SK-N-SH (cell line): ENCODE measurements at regions not wholly inside any gene's neighbourhood (a gene's known extent, or its start where the extent isn't known, plus 50 kb on each side); places are given as distances from the start of the nearest gene placed in this dataset.

Source experiments
- CTCF ChIA-PET: fragments of 300-600, 350-600 bp; formaldehyde crosslinking; extraction: SDS; loops from one replicate; lab custom pipeline; 2021; lab: Yijun Ruan, JAX
- POLR2A ChIA-PET: fragments of 350-600 bp; sonication (Branson Sonifier 250); formaldehyde crosslinking; extraction: SDS; loops from one replicate; lab custom pipeline; 2020; ENCODE audit warnings: antibody characterized with exemption, inconsistent platforms; lab: Yijun Ruan, JAX
- DNase-seq: peaks from one replicate; pipeline ENCODE4 v3.0.0; 2012
- H2AFZ ChIP-seq: fragments of 200-600 bp; sonication (generic); 2 replicates; pipeline ENCODE4 v1.8.1; 2016; ENCODE audit warnings: antibody characterized with exemption, mild to moderate bottlenecking, low read depth
- H3F3A ChIP-seq: fragments of 200-600 bp; sonication (generic); replicated peaks from 2 replicates; pipeline ENCODE3; 2016; ENCODE audit warnings: antibody characterized with exemption, mild to moderate bottlenecking; ENCODE audit not compliant: insufficient read depth
- H3K27ac ChIP-seq, 2 experiments: fragments of 200-500 bp in 1 of 2; fragments of 200-600 bp in 1 of 2; sonication (Bioruptor generic) in 1 of 2; sonication (generic), shearing (Covaris generic) in 1 of 2; 2 replicates each; pipeline versions ENCODE4 v1.5.1 to v1.6.1; 2014 to 2016; ENCODE audit warnings: low read depth in 2 of 2, inconsistent platforms in 1 of 2, low read length in 1 of 2, mild to moderate bottlenecking in 1 of 2, mixed read lengths in 1 of 2
- H3K27me3 ChIP-seq: fragments of 200-600 bp; sonication (generic), shearing (Covaris generic); 2 replicates; pipeline ENCODE4 v1.6.1; 2016; ENCODE audit warnings: mixed run types; ENCODE audit not compliant: insufficient read depth
- H3K36me3 ChIP-seq, 2 experiments: fragments of 200-500 bp in 1 of 2; fragments of 200-600 bp in 1 of 2; sonication (Bioruptor generic) in 1 of 2; sonication (generic) in 1 of 2; replicated peaks in 1 of 2; 2 replicates each; pipeline versions ENCODE3 to v1.5.1; 2014 to 2016; ENCODE audit warnings: low read length in 1 of 2, mild to moderate bottlenecking in 1 of 2; ENCODE audit not compliant: insufficient read depth in 2 of 2, control insufficient read depth in 1 of 2
- H3K4me1 ChIP-seq, 2 experiments: fragments of 200-500 bp in 1 of 2; fragments of 200-600 bp in 1 of 2; sonication (Bioruptor generic) in 1 of 2; sonication (generic), shearing (Covaris generic) in 1 of 2; 2 replicates each; pipeline versions ENCODE4 v1.5.1 to v1.6.1; 2014 to 2016; ENCODE audit warnings: low read depth in 1 of 2, low read length in 1 of 2, mixed run types in 1 of 2; ENCODE audit not compliant: insufficient read depth in 2 of 2, control insufficient read depth in 1 of 2
- H3K4me2 ChIP-seq: fragments of 200-600 bp; sonication (generic), shearing (Covaris generic); 2 replicates; pipeline ENCODE4 v1.6.1; 2017; ENCODE audit warnings: mixed run types
- H3K4me3 ChIP-seq, 2 experiments: fragments of 200-500 bp in 1 of 2; fragments of 200-600 bp in 1 of 2; sonication (Bioruptor generic) in 1 of 2; sonication (generic), shearing (Covaris generic) in 1 of 2; 2 replicates each; pipeline versions ENCODE4 v1.5.1 to v1.8.1; 2014 to 2016; ENCODE audit warnings: low read depth in 2 of 2, inconsistent platforms in 1 of 2, low read length in 1 of 2, mild to moderate bottlenecking in 1 of 2, mixed read lengths in 1 of 2, moderate library complexity in 1 of 2
- H3K79me2 ChIP-seq: fragments of 200-600 bp; sonication (generic); 2 replicates; pipeline ENCODE4 v1.8.1; 2017; ENCODE audit warnings: mild to moderate bottlenecking; ENCODE audit not compliant: insufficient read depth
- H3K9ac ChIP-seq: fragments of 200-600 bp; sonication (generic); 2 replicates; pipeline ENCODE4 v1.6.1; 2017; ENCODE audit warnings: mixed run types
- H3K9me2 ChIP-seq: fragments of 200-600 bp; sonication (generic); 2 replicates; pipeline ENCODE4 v1.6.1; 2017; ENCODE audit warnings: mixed run types
- H3K9me3 ChIP-seq: fragments of 200-600 bp; sonication (generic); 2 replicates; pipeline ENCODE4 v1.6.1; 2017; ENCODE audit warnings: mixed run types, mild to moderate bottlenecking, moderate library complexity
- H4K20me1 ChIP-seq: fragments of 200-600 bp; sonication (generic); 2 replicates; pipeline ENCODE4 v1.6.1; 2017; ENCODE audit warnings: mild to moderate bottlenecking, mixed run types; ENCODE audit not compliant: insufficient read depth
- EP300 ChIP-seq, 2 experiments: IDR thresholded peaks; 2 replicates each; pipeline versions ENCODE4 v1.4.0 to v1.6.1; 2012; ENCODE audit warnings: borderline replicate concordance in 1 of 2, low read depth in 1 of 2, low read length in 1 of 2
- EZH2phosphoT487 ChIP-seq: fragments of 200-600 bp; sonication (generic); IDR thresholded peaks from 2 replicates; pipeline ENCODE4 v1.6.1; 2017; ENCODE audit warnings: low read depth, mixed run types, mild to moderate bottlenecking, antibody characterized with exemption, moderate library complexity, borderline replicate concordance
- FOXJ3 ChIP-seq: sonication (generic); formaldehyde crosslinking; IDR thresholded peaks from 2 replicates; pipeline ENCODE4 v1.5.1; 2020; ENCODE audit warnings: mild to moderate bottlenecking, missing genetic modification reagents
- MXI1 ChIP-seq: IDR thresholded peaks from 2 replicates; pipeline ENCODE4 v1.6.1; 2012; ENCODE audit warnings: mild to moderate bottlenecking, low read depth, low read length, improper control_type of control experiment
- NFIC ChIP-seq: IDR thresholded peaks from 2 replicates; pipeline ENCODE4 v1.4.0; 2012; ENCODE audit warnings: borderline replicate concordance
- POLR2AphosphoS5 ChIP-seq: IDR thresholded peaks from 2 replicates; pipeline ENCODE4 v1.6.1; 2012; ENCODE audit warnings: low read depth, low read length
- RCOR1 ChIP-seq: fragments of 150-350 bp; IDR thresholded peaks from 2 replicates; pipeline ENCODE4 v1.6.1; 2017; ENCODE audit warnings: antibody characterized with exemption, low read length
- RFX5 ChIP-seq: IDR thresholded peaks from 2 replicates; pipeline ENCODE4 v1.6.1; 2012; ENCODE audit warnings: mild to moderate bottlenecking, improper control_type of control experiment, low read length
- SIN3A ChIP-seq: IDR thresholded peaks from 2 replicates; pipeline ENCODE4 v1.6.1; 2012; ENCODE audit warnings: low read depth, mild to moderate bottlenecking, low read length, moderate library complexity, borderline replicate concordance
- TCF12 ChIP-seq: IDR thresholded peaks from 2 replicates; pipeline ENCODE4 v1.4.0; 2012
- TEAD4 ChIP-seq: IDR thresholded peaks from 2 replicates; pipeline ENCODE4 v1.4.0; 2012; ENCODE audit warnings: mild to moderate bottlenecking, borderline replicate concordance; ENCODE audit not compliant: insufficient read depth
- YY1 ChIP-seq: IDR thresholded peaks from 2 replicates; pipeline ENCODE4 v1.4.0; 2012; ENCODE audit warnings: low read depth, mild to moderate bottlenecking
- WGBS: methylation state at CpG from one replicate; pipeline ENCODE4 v1.1.6; 2017; ENCODE audit warnings: low lambda C conversion rate; 5-methylcytosine and 5-hydroxymethylcytosine counted together
- TF ChIP-seq, protein P1 (sequence below): IDR thresholded peaks from 2 replicates; pipeline ENCODE4 v1.6.1; 2012; ENCODE audit warnings: mild to moderate bottlenecking, low read depth, low read length, moderate library complexity
- TF ChIP-seq, protein P2 (sequence below): IDR thresholded peaks from 2 replicates; pipeline ENCODE4 v1.4.0; 2012; ENCODE audit warnings: low read depth, borderline replicate concordance
- TF ChIP-seq, protein P3 (sequence below): IDR thresholded peaks from 2 replicates; pipeline ENCODE4 v1.4.0; 2012; ENCODE audit warnings: low read depth, borderline replicate concordance
- TF ChIP-seq, protein P4 (sequence below): fragments of 150-350 bp; IDR thresholded peaks from 2 replicates; pipeline ENCODE4 v1.6.1; 2016; ENCODE audit warnings: mild to moderate bottlenecking, low read depth, low read length
- TF ChIP-seq, protein P5 (sequence below): fragments of 200-600 bp; sonication (generic); IDR thresholded peaks from 2 replicates; pipeline ENCODE4 v1.6.1; 2017; ENCODE audit warnings: antibody characterized with exemption, mild to moderate bottlenecking, moderate library complexity
- TF ChIP-seq, protein P6 (sequence below): IDR thresholded peaks from 2 replicates; pipeline ENCODE4; 2012

DNA sequence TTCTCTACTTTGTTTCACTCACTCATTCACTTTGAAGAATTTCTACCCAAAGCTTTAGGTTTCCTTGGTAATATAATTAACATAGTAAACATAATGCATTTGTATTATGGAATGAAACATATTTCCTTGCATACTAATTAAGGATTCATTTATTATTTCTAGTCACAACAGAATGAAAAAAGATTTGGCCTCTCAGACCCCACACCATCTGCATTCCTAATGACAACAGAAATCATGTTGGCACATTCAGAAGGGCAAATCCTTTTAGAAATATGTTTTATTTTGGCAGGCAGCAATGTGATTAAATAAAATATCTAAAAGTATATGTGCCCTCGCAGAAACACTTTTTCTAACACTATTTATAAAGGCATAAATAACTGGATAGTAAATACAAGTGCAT lies 163.4 kb downstream of the HTR1B start:
- DNase-seq: no peak
- no peaks in the 10 kb centered on the region for H4K20me1 ChIP-seq
- no peak overlapping the region for H3K9ac ChIP-seq
- H3K4me1 ChIP-seq: no peaks in the 10 kb centered on the region
- TF ChIP-seq MXI1 (no peak), FOXJ3 (no peak), TCF12 (no peak), EZH2phosphoT487 (no peak)
- TF ChIP-seq, protein P1, sequence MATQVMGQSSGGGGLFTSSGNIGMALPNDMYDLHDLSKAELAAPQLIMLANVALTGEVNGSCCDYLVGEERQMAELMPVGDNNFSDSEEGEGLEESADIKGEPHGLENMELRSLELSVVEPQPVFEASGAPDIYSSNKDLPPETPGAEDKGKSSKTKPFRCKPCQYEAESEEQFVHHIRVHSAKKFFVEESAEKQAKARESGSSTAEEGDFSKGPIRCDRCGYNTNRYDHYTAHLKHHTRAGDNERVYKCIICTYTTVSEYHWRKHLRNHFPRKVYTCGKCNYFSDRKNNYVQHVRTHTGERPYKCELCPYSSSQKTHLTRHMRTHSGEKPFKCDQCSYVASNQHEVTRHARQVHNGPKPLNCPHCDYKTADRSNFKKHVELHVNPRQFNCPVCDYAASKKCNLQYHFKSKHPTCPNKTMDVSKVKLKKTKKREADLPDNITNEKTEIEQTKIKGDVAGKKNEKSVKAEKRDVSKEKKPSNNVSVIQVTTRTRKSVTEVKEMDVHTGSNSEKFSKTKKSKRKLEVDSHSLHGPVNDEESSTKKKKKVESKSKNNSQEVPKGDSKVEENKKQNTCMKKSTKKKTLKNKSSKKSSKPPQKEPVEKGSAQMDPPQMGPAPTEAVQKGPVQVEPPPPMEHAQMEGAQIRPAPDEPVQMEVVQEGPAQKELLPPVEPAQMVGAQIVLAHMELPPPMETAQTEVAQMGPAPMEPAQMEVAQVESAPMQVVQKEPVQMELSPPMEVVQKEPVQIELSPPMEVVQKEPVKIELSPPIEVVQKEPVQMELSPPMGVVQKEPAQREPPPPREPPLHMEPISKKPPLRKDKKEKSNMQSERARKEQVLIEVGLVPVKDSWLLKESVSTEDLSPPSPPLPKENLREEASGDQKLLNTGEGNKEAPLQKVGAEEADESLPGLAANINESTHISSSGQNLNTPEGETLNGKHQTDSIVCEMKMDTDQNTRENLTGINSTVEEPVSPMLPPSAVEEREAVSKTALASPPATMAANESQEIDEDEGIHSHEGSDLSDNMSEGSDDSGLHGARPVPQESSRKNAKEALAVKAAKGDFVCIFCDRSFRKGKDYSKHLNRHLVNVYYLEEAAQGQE: no peak
- TF ChIP-seq, protein P2, sequence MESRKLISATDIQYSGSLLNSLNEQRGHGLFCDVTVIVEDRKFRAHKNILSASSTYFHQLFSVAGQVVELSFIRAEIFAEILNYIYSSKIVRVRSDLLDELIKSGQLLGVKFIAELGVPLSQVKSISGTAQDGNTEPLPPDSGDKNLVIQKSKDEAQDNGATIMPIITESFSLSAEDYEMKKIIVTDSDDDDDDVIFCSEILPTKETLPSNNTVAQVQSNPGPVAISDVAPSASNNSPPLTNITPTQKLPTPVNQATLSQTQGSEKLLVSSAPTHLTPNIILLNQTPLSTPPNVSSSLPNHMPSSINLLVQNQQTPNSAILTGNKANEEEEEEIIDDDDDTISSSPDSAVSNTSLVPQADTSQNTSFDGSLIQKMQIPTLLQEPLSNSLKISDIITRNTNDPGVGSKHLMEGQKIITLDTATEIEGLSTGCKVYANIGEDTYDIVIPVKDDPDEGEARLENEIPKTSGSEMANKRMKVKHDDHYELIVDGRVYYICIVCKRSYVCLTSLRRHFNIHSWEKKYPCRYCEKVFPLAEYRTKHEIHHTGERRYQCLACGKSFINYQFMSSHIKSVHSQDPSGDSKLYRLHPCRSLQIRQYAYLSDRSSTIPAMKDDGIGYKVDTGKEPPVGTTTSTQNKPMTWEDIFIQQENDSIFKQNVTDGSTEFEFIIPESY: no peak
- no peaks in the 10 kb centered on the region for H3K9me2 ChIP-seq
- H2AFZ ChIP-seq: no peak overlapping the region
- H3K4me2 ChIP-seq: no peak overlapping the region
- no peaks in the 10 kb centered on the region for H3K79me2 ChIP-seq
- 25% methylated on average over 1 of the region's 1 CpG for WGBS
- ChIA-PET POLR2A (no interaction called here), CTCF (no interaction called here)
- H3K27ac ChIP-seq: no peak overlapping the region
- H3K9me3 ChIP-seq: 0 out of 2 replicates have a peak, but pooled peaks cover 2% of the 10 kb centered on the region
- H3K36me3 ChIP-seq: no peaks in the 10 kb centered on the region
- no peaks in the 10 kb centered on the region for H3F3A ChIP-seq
- H3K4me3 ChIP-seq: no peak overlapping the region
- no peaks in the 10 kb centered on the region for H3K27me3 ChIP-seq

DNA sequence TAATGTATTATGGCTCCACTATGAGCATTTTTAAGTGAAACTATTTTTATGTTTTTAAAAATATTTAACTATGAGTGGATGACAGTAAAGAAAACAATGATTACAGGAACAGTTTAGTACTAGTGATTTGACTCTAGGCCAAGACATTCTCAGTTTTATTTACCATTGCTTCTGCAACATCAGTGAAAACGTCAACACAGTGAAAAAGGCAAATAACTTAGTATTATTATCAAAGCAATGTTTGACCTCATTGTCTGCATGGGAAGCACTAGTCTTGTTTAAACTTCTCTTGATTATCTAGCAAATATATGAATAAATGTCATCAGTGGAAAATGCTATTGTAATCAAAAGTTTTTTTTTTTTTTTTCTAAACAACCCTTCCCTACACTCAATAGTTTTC lies 165.0 kb downstream of the HTR1B start:
- no peaks in the 10 kb centered on the region for H3K4me1 ChIP-seq
- H3K4me2 ChIP-seq: no peak overlapping the region
- H3F3A ChIP-seq: peaks cover 8% of the 10 kb centered on the region
- DNase-seq: no peak
- H3K9me2 ChIP-seq: no peaks in the 10 kb centered on the region
- H3K27ac ChIP-seq: no peak overlapping the region
- H3K9me3 ChIP-seq: no peaks in the 10 kb centered on the region
- WGBS: 31% methylated on average over 1 of the region's 1 CpG
- no peaks in the 10 kb centered on the region for H3K79me2 ChIP-seq
- no peaks in the 10 kb centered on the region for H3K36me3 ChIP-seq
- no peak overlapping the region for H2AFZ ChIP-seq
- no peaks in the 10 kb centered on the region for H4K20me1 ChIP-seq
- ChIA-PET CTCF (no interaction called here), POLR2A (no interaction called here)
- H3K4me3 ChIP-seq: no peak overlapping the region
- no peaks in the 10 kb centered on the region for H3K27me3 ChIP-seq
- no peak overlapping the region for H3K9ac ChIP-seq
- TF ChIP-seq, protein P3, sequence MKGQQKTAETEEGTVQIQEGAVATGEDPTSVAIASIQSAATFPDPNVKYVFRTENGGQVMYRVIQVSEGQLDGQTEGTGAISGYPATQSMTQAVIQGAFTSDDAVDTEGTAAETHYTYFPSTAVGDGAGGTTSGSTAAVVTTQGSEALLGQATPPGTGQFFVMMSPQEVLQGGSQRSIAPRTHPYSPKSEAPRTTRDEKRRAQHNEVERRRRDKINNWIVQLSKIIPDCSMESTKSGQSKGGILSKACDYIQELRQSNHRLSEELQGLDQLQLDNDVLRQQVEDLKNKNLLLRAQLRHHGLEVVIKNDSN: no peak
- TF ChIP-seq POLR2AphosphoS5 (no peak), YY1 (no peak), EZH2phosphoT487 (no peak), RCOR1 (no peak), NFIC (no peak), TEAD4 (no peak), SIN3A (no peak), RFX5 (no peak), EP300 (IDR thresholded peaks at IDR 0.05; ENCODE audit: borderline replicate concordance in 1 of 2, low read depth in 1 of 2, low read length in 1 of 2) (no peak)
- TF ChIP-seq, protein P4, sequence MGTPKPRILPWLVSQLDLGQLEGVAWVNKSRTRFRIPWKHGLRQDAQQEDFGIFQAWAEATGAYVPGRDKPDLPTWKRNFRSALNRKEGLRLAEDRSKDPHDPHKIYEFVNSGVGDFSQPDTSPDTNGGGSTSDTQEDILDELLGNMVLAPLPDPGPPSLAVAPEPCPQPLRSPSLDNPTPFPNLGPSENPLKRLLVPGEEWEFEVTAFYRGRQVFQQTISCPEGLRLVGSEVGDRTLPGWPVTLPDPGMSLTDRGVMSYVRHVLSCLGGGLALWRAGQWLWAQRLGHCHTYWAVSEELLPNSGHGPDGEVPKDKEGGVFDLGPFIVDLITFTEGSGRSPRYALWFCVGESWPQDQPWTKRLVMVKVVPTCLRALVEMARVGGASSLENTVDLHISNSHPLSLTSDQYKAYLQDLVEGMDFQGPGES: no peak
- TF ChIP-seq, protein P5, sequence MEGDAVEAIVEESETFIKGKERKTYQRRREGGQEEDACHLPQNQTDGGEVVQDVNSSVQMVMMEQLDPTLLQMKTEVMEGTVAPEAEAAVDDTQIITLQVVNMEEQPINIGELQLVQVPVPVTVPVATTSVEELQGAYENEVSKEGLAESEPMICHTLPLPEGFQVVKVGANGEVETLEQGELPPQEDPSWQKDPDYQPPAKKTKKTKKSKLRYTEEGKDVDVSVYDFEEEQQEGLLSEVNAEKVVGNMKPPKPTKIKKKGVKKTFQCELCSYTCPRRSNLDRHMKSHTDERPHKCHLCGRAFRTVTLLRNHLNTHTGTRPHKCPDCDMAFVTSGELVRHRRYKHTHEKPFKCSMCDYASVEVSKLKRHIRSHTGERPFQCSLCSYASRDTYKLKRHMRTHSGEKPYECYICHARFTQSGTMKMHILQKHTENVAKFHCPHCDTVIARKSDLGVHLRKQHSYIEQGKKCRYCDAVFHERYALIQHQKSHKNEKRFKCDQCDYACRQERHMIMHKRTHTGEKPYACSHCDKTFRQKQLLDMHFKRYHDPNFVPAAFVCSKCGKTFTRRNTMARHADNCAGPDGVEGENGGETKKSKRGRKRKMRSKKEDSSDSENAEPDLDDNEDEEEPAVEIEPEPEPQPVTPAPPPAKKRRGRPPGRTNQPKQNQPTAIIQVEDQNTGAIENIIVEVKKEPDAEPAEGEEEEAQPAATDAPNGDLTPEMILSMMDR: no peak
- TF ChIP-seq, protein P6, sequence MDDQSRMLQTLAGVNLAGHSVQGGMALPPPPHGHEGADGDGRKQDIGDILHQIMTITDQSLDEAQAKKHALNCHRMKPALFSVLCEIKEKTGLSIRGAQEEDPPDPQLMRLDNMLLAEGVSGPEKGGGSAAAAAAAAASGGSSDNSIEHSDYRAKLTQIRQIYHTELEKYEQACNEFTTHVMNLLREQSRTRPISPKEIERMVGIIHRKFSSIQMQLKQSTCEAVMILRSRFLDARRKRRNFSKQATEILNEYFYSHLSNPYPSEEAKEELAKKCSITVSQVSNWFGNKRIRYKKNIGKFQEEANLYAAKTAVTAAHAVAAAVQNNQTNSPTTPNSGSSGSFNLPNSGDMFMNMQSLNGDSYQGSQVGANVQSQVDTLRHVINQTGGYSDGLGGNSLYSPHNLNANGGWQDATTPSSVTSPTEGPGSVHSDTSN: no peak
